Daoy (cell line): ENCODE measurements at regions not wholly inside any gene's neighbourhood (a gene's known extent, or its start where the extent isn't known, plus 50 kb on each side); places are given as distances from the start of the nearest gene placed in this dataset.
A peak's percentile ranks its signal among the peaks of the same experiment; 100 is the strongest.
"Not testable (repeated sequence)": the region's sequence is repeated elsewhere in the genome, so short reads cannot be mapped to it uniquely, and the experiment has no call there.

Experiments used
- DNase-seq: peaks from one replicate; pipeline ENCODE4 v3.0.0-alpha.2; 2015; ENCODE audit warnings: low read depth

GRCh38 chr1:67528141-67528540 lies 97.9 kb upstream of the SERBP1 start:
- no peak for DNase-seq

- DNase-seq, result no peak
These were observed 99.9 kb upstream of the SERBP1 start for GRCh38 chr1:67530071-67530470.

- DNase-seq, result peak; percentile 76
These were observed 102.4 kb upstream of the SERBP1 start for GRCh38 chr1:67532452-67533216.

GRCh38 chr1:67534627-67535065 lies 104.4 kb upstream of the SERBP1 start:
- peak; percentile 84 for DNase-seq

GRCh38 chr1:67535474-67535873 lies 105.3 kb upstream of the SERBP1 start:
- DNase-seq, result peak; percentile 90

- DNase-seq, result no peak
These were observed 106.9 kb upstream of the SERBP1 start for GRCh38 chr1:67536957-67537666.

GRCh38 chr1:67537667-67538018 lies 107.4 kb upstream of the SERBP1 start:
- DNase-seq, result no peak

GRCh38 chr1:67540025-67540732 lies 110.0 kb upstream of the SERBP1 start:
- DNase-seq, result no peak

GRCh38 chr1:67540733-67541125 lies 110.5 kb upstream of the SERBP1 start:
- DNase-seq, result no peak

GRCh38 chr1:67542747-67543146 lies 112.5 kb upstream of the SERBP1 start:
- DNase-seq, result no peak

GRCh38 chr1:67544921-67545320 lies 114.7 kb upstream of the SERBP1 start:
- DNase-seq, result no peak

GRCh38 chr1:67545364-67545763 lies 115.2 kb upstream of the SERBP1 start:
- DNase-seq, result no peak

- DNase-seq, result no peak
These were observed 121.2 kb upstream of the SERBP1 start for GRCh38 chr1:67551375-67551774.

GRCh38 chr1:67552336-67552759 lies 122.1 kb upstream of the SERBP1 start:
- DNase-seq, result no peak

- not testable (repeated sequence) for DNase-seq
These were observed 124.0 kb upstream of the SERBP1 start for GRCh38 chr1:67554204-67554603.

- no peak for DNase-seq
These were observed 125.5 kb upstream of the SERBP1 start for GRCh38 chr1:67555461-67556296.

GRCh38 chr1:67556297-67556900 lies 126.2 kb upstream of the SERBP1 start:
- no peak for DNase-seq

- no peak for DNase-seq
These were observed 127.1 kb upstream of the GADD45A start for GRCh38 chr1:67557696-67558448.

- no peak for DNase-seq
These were observed 126.4 kb upstream of the GADD45A start for GRCh38 chr1:67558449-67559193.

- peak; percentile 67 for DNase-seq
These were observed 125.7 kb upstream of the GADD45A start for GRCh38 chr1:67559222-67559700.
